MM.1S (cell line): ENCODE measurements at regions not wholly inside any gene's neighbourhood (a gene's known extent, or its start where the extent isn't known, plus 50 kb on each side); places are given as distances from the start of the nearest gene placed in this dataset.

Experiments used
- DNase-seq: peaks from one replicate; pipeline ENCODE4 v3.0.0-alpha.2; 2015
- H2AFZ ChIP-seq: fragments of 300-600 bp; sonication (generic); 2 replicates; pipeline ENCODE4 v1.6.0; 2016; ENCODE audit warnings: antibody characterized with exemption, low read length
- H3F3A ChIP-seq: fragments of 300-600 bp; sonication (generic); 2 replicates; pipeline ENCODE4 v1.6.1; 2016; ENCODE audit warnings: mild to moderate bottlenecking, antibody characterized with exemption, low read length, moderate library complexity, mixed read lengths; ENCODE audit not compliant: insufficient read depth
- H3K27ac ChIP-seq: fragments of 300-600 bp; sonication (generic); 2 replicates; pipeline ENCODE4 v1.5.1; 2016; ENCODE audit warnings: mild to moderate bottlenecking, low read length
- H3K27me3 ChIP-seq: fragments of 300-600 bp; sonication (generic); replicated peaks from 2 replicates; pipeline ENCODE4 v1.6.0; 2016; ENCODE audit warnings: low read length; ENCODE audit not compliant: insufficient read depth
- H3K36me3 ChIP-seq: fragments of 300-600 bp; sonication (generic); replicated peaks from 2 replicates; pipeline ENCODE4 v1.6.1; 2016; ENCODE audit warnings: mild to moderate bottlenecking, low read length, mixed read lengths; ENCODE audit not compliant: insufficient read depth
- H3K4me1 ChIP-seq: fragments of 300-600 bp; sonication (generic); 2 replicates; pipeline ENCODE4 v1.6.1; 2016; ENCODE audit warnings: low read length, mixed read lengths
- H3K4me2 ChIP-seq: fragments of 300-600 bp; sonication (generic); 2 replicates; pipeline ENCODE4 v1.6.0; 2016; ENCODE audit warnings: low read depth, low read length
- H3K4me3 ChIP-seq: fragments of 300-600 bp; sonication (generic); 2 replicates; pipeline ENCODE4 v1.5.1; 2016; ENCODE audit warnings: low read length, mixed read lengths
- H3K79me2 ChIP-seq: fragments of 300-600 bp; sonication (generic); 2 replicates; pipeline ENCODE4 v1.6.1; 2016; ENCODE audit warnings: mixed run types, low read length, mixed read lengths
- H3K9ac ChIP-seq: fragments of 300-600 bp; sonication (generic); 2 replicates; pipeline ENCODE4 v1.6.1; 2016; ENCODE audit warnings: low read length, mixed read lengths
- H3K9me2 ChIP-seq: fragments of 300-600 bp; sonication (generic); replicated peaks from 2 replicates; pipeline ENCODE4 v1.6.1; 2016; ENCODE audit warnings: mild to moderate bottlenecking, low read length, mixed read lengths; ENCODE audit not compliant: insufficient read depth
- H3K9me3 ChIP-seq: fragments of 300-600 bp; sonication (generic); replicated peaks from 2 replicates; pipeline ENCODE4 v1.6.1; 2016; ENCODE audit warnings: mild to moderate bottlenecking, low read length, mixed read lengths; ENCODE audit not compliant: insufficient read depth
- H4K20me1 ChIP-seq: fragments of 300-600 bp; sonication (generic); 2 replicates; pipeline ENCODE4 v1.6.1; 2016; ENCODE audit warnings: mild to moderate bottlenecking, low read length, moderate library complexity, mixed read lengths; ENCODE audit not compliant: insufficient read depth
- CTCF ChIP-seq: fragments of 300-600 bp; sonication (generic); IDR thresholded peaks from 2 replicates; pipeline ENCODE4 v1.5.1; 2016; ENCODE audit warnings: antibody characterized with exemption, low read length, mixed read lengths
- EZH2 ChIP-seq: fragments of 300-600 bp; sonication (generic); optimal IDR thresholded peaks from 2 replicates; pipeline ENCODE3; 2017; ENCODE audit warnings: low read depth, mild to moderate bottlenecking, antibody characterized with exemption, low read length, mixed read lengths
- EZH2phosphoT487 ChIP-seq: fragments of 300-600 bp; sonication (generic); IDR thresholded peaks from 2 replicates; pipeline ENCODE4 v1.6.1; 2018; ENCODE audit warnings: antibody characterized with exemption, low read length

- Histone ChIP-seq H2AFZ (no peak overlapping the region), H4K20me1 (no peaks in the 10 kb centered on the region), H3K4me1 (no peaks in the 10 kb centered on the region), H3K27me3 (peaks cover 95% of the 10 kb centered on the region), H3K79me2 (no peaks in the 10 kb centered on the region), H3K9ac (no peak overlapping the region), H3K4me2 (no peak overlapping the region), H3K36me3 (no peaks in the 10 kb centered on the region), H3K9me3 (no peaks in the 10 kb centered on the region), H3K9me2 (no peaks in the 10 kb centered on the region), H3K4me3 (no peak overlapping the region), H3K27ac (no peak overlapping the region), H3F3A (no peaks in the 10 kb centered on the region)
- TF ChIP-seq CTCF: no peak
- TF ChIP-seq EZH2: no peak
- TF ChIP-seq EZH2phosphoT487: no peak
- no peak for DNase-seq
Observed at GRCh38 chr22:44393066-44393465, 80.3 kb upstream of the SHISAL1 start.

- Histone ChIP-seq H3K4me2 (no peak overlapping the region), H2AFZ (no peak overlapping the region), H3K4me1 (no peaks in the 10 kb centered on the region), H3F3A (no peaks in the 10 kb centered on the region), H3K79me2 (no peaks in the 10 kb centered on the region), H3K36me3 (no peaks in the 10 kb centered on the region), H4K20me1 (no peaks in the 10 kb centered on the region), H3K4me3 (no peak overlapping the region), H3K9me3 (no peaks in the 10 kb centered on the region), H3K27me3 (peaks cover 97% of the 10 kb centered on the region), H3K27ac (no peak overlapping the region), H3K9ac (no peak overlapping the region), H3K9me2 (no peaks in the 10 kb centered on the region)
- DNase-seq: no peak
- no peak for TF ChIP-seq EZH2phosphoT487
- TF ChIP-seq CTCF: no peak
- TF ChIP-seq EZH2: no peak
Observed at GRCh38 chr22:44392446-44392921, 79.7 kb upstream of the SHISAL1 start.

GRCh38 chr22:44391481-44392445 is 79.0 kb upstream of the SHISAL1 start:
- no peaks in the 10 kb centered on the region for H3K36me3 ChIP-seq
- H3K9ac ChIP-seq: no peak overlapping the region
- H4K20me1 ChIP-seq: 0 out of 2 replicates have a peak, but pooled peaks cover 2% of the 10 kb centered on the region
- no peaks in the 10 kb centered on the region for H3F3A ChIP-seq
- no peaks in the 10 kb centered on the region for H3K9me3 ChIP-seq
- no peaks in the 10 kb centered on the region for H3K4me1 ChIP-seq
- H3K79me2 ChIP-seq: no peaks in the 10 kb centered on the region
- no peak for DNase-seq
- TF ChIP-seq CTCF (no peak), EZH2 (no peak), EZH2phosphoT487 (no peak)
- H3K4me2 ChIP-seq: no peak overlapping the region
- peaks cover 97% of the 10 kb centered on the region for H3K27me3 ChIP-seq
- H3K4me3 ChIP-seq: no peak overlapping the region
- H3K27ac ChIP-seq: no peak overlapping the region
- H3K9me2 ChIP-seq: no peaks in the 10 kb centered on the region
- H2AFZ ChIP-seq: no peak overlapping the region
